LNCAP (cell line): ENCODE measurements at regions not wholly inside any gene's neighbourhood (a gene's known extent, or its start where the extent isn't known, plus 50 kb on each side); places are given as distances from the start of the nearest gene placed in this dataset.

Experiments
- TF ChIP-seq, protein P1 (sequence below): fragments of 450-650 bp; IDR thresholded peaks from 2 replicates; pipeline ENCODE4 v1.5.1; 2017; ENCODE audit warnings: mild to moderate bottlenecking

DNA sequence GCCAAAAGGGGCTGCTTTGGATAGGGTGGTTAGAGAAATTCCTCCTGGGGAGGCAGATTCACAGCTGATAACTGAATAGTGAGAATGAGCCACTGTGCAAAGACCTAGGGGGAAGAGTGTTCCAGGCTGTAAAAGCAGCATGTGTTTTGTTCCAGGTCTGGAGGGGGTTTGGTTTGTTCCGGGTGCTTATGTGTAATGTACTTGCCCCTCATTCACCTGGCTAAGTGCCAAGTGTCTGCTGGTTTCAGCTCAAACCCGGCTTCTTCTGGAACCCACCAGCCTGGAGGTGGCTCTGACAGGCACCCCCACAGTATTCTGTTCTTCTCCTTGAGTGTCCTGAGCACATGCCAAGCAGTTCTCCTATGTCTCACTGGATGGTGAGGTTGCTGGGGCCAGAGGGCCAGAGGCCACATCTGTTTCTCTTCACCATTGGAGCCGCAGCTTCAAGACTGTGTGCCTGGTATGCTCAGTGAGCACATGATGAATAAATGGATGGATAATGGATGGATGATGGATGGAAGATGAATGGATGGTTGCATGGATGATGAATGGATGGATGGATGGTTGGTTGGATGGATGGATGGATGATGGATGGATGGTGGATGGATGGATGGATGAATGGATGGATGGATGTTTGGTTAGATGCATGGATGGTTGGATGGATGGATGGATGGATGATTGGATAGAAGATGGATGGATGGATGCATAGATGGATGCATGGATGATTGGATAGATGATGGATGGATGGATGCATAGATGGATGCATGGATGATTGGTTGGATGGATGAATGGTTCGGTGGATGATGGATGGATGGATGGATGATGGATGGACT, 227.6 kb downstream of the BMP7 start:
- TF ChIP-seq, protein P1, sequence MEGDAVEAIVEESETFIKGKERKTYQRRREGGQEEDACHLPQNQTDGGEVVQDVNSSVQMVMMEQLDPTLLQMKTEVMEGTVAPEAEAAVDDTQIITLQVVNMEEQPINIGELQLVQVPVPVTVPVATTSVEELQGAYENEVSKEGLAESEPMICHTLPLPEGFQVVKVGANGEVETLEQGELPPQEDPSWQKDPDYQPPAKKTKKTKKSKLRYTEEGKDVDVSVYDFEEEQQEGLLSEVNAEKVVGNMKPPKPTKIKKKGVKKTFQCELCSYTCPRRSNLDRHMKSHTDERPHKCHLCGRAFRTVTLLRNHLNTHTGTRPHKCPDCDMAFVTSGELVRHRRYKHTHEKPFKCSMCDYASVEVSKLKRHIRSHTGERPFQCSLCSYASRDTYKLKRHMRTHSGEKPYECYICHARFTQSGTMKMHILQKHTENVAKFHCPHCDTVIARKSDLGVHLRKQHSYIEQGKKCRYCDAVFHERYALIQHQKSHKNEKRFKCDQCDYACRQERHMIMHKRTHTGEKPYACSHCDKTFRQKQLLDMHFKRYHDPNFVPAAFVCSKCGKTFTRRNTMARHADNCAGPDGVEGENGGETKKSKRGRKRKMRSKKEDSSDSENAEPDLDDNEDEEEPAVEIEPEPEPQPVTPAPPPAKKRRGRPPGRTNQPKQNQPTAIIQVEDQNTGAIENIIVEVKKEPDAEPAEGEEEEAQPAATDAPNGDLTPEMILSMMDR, result no peak

DNA sequence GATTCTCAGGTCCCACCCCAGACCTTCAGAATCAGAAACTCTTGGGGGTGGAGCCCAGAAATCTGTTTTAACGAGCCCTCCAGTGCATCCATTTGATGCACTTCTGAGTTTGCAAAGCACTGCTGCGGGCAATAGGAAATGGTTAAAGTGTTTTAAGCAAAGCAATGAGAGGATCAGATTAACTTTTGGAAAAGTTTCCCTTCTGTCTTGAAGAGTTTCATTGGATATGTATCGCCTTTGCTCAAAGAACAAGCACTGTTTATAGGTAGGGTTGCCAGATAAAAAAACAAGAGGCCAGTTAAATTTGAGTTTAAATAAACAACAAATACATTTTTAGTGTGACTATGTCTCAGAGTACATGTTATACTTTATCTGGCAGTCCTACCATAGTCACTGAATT, 226.0 kb downstream of the BMP7 start:
- TF ChIP-seq, protein P1, result no peak

DNA sequence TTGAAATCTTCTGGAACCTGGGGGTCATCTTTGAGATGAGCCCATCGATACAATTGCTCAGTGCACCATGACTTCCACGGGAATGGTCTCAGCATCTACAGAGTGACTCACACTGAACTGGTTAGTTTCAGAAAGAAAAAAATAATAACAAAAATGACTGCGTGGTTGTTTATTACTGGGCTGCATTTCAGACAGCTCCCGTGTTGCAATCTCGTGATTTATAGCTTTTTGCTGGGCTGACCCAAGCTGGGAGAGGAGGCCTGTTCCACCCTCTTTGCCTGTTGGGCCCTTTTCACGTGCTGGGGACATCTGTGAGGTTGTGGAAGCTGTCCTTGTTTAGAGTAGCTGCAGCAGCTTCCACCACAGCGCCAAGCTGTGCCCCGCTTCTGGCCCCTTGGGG, 225.5 kb downstream of the BMP7 start:
- TF ChIP-seq, protein P1, result no peak

DNA sequence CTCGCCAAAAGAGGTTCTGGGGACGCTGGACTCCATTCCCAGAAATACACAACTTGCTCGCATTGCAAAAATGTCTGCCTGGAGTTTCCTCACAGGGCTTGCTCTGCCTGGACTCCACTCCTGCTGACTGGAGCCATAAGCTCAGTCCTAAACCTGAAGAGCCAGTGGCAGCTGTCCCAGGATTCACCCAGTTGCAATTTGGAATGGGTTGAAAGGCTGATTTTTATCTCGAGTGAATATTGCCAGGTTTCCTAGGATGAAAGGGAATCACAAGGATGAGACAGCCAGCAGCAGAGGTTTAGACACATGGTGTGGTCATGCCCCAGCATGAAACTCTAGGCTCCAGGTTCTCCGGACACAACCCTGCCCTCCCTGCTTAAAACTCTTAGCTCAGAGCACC, 223.3 kb downstream of the BMP7 start:
- TF ChIP-seq, protein P1, result no peak

DNA sequence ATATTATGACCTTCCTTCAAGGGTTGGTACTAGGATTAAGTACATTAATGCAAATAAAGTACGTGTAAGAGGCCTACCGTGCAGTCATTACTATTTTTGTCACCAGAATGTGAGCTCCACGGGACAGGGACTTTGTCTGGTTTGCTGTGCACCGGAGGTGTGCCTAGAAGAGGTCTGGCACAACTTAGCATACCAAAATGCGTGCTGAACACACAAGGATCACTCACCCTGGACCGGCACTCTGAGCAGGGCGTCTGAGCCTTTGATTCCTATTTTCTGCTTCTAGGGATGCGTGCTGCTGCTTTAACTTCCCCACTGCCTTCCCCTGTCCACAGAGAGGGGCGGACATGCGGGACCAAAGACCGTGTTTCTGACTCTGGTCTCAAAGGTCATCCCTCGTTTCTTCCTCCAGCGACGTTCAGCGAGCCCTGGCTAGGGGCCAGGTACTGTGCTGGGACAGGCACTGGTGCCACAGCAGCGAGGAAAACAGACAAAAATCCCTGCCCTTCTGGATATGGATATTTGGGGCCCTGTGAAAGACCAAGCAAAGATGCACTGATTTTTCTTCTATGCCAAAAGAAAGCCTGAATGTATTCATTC, 222.7 kb downstream of the BMP7 start:
- TF ChIP-seq, protein P1, result no peak

DNA sequence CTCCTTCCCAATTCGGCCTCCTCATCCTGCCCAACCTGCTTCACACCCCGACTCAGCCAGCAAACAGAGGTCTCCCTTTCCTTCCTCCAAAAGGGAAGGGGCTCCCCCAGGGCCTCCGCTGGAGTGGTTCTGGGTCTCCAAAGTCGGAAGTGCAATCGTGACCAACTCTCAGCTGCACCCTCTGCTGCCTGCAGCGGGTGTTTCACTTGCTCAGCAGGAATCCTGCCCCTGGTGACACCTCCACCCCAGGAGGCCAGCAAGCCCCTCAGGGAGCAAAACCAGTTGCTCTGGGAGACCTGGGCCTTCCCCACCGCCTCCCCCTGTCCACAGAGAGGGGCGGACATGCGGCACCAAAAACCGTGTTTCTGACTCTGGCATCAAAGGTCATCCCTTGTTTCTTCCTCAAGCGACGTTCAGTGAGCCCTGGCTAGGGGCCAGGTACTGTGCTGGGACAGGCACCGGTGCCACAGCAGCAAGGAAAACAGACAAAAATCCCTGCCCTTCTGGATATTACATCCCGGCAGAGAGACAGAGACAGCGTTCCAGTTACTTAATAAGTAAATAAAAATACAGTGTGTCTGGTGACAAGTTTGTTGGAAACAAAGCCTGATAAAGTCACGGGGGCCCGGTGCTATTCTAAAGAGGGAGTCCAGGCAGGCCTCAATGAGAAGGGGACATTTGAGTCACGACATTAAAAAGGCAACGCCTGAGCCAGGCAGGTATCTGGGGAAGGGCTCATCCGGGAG, 219.0 kb downstream of the BMP7 start:
- TF ChIP-seq, protein P1, result peak; percentile 29; the same call in 1 of the 2 replicates

DNA sequence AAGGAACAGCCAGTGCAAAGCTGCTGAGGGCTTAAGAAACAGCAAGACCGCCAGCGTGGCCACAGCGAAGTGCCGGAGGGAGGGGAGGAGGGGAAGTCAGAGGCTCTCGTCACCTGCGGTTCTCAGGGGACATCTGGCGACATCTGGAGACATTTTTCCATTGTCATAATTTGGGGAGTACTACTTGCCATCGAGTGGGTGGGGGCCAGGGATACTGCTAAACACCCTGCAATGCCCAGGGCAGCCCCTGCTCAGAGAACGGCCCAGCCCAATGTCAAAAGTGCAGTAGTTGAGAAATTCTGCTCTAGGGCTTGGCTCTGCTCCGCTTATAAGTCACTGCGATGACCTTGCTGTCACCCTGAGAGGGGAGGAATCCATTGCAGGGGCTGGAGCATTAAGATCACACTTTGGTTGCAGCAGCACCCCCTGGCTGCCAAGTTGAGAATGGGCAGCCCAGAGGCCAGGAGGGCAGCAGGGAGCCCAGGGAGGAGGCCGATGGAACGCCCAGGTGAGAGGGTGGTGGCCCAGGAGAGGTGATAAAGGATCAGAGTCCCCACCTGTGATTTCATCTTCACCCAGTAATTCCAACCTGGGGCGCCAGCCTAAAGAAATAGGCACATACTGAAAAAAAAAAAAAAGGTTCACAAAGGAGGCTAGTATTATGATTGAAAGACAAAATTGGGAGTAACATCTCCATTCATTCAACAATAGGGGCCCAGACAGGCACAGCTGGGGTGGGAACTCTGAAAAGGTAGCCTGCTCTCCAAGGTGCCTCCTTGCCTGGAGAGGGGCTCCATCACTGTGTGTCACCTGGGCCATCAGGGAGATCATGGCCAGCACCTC, 218.2 kb downstream of the BMP7 start:
- TF ChIP-seq, protein P1, result peak; percentile 88
